Mesenchymal stem cell (in vitro differentiated cells and primary cell): ENCODE measurements at regions not wholly inside any gene's neighbourhood (a gene's known extent, or its start where the extent isn't known, plus 50 kb on each side); places are given as distances from the start of the nearest gene placed in this dataset.
"Not testable (repeated sequence)": the region's sequence is repeated elsewhere in the genome, so short reads cannot be mapped to it uniquely, and the experiment has no call there.

Experiments
- DNase-seq: peaks from one replicate; pipeline ENCODE4 v3.0.0-alpha.2; 2013
- H2AFZ ChIP-seq: one replicate; pipeline ENCODE4 v1.6.1; 2013; ENCODE audit warnings: low read depth, mild to moderate bottlenecking, control low read depth, inconsistent platforms, low read length, moderate library complexity
- H2AK5ac ChIP-seq: 2 replicates; pipeline ENCODE4 v1.6.1; 2013; ENCODE audit warnings: low read length, moderate library complexity, mild to moderate bottlenecking, inconsistent platforms; ENCODE audit not compliant: severe bottlenecking
- H2BK120ac ChIP-seq: one replicate; pipeline ENCODE4 v1.6.1; 2013; ENCODE audit warnings: low read depth, mild to moderate bottlenecking, inconsistent platforms, low read length, moderate library complexity
- H2BK12ac ChIP-seq, 2 experiments: one replicate each; pipeline ENCODE4 v1.6.1; 2013; ENCODE audit warnings: inconsistent platforms in 2 of 2, low read length in 2 of 2, mild to moderate bottlenecking in 2 of 2, moderate library complexity in 2 of 2, control low read depth in 1 of 2
- H2BK15ac ChIP-seq: one replicate; pipeline ENCODE4 v1.6.1; 2013; ENCODE audit warnings: mild to moderate bottlenecking, low read depth, inconsistent platforms; ENCODE audit not compliant: poor library complexity, severe bottlenecking
- H2BK5ac ChIP-seq: 2 replicates; pipeline ENCODE4 v1.6.1; 2013; ENCODE audit warnings: low read depth, mild to moderate bottlenecking, low read length, control low read depth, inconsistent platforms; ENCODE audit not compliant: poor library complexity, severe bottlenecking
- H3K14ac ChIP-seq, 2 experiments: one replicate each; pipeline ENCODE4 v1.6.1; 2013; ENCODE audit warnings: inconsistent platforms in 2 of 2, low read length in 2 of 2, control low read depth in 1 of 2, mild to moderate bottlenecking in 1 of 2, moderate library complexity in 1 of 2
- H3K18ac ChIP-seq, 2 experiments: one replicate each; pipeline ENCODE4 v1.6.1; 2013; ENCODE audit warnings: inconsistent platforms in 2 of 2, low read length in 2 of 2, control low read depth in 1 of 2, low read depth in 1 of 2, mild to moderate bottlenecking in 1 of 2
- H3K23ac ChIP-seq, 2 experiments: one replicate each; pipeline ENCODE4 v1.6.1; 2013; ENCODE audit warnings: inconsistent platforms in 2 of 2, low read length in 2 of 2, mild to moderate bottlenecking in 2 of 2, moderate library complexity in 2 of 2, control low read depth in 1 of 2
- H3K27ac ChIP-seq: 2 replicates; pipeline ENCODE4 v1.5.1; 2013; ENCODE audit warnings: mild to moderate bottlenecking, moderate library complexity, low read length, control low read depth, inconsistent platforms; ENCODE audit not compliant: poor library complexity, severe bottlenecking
- H3K27me3 ChIP-seq, 2 experiments: 2 replicates each; pipeline versions ENCODE4 v1.6.1 to v1.7.0; 2013; ENCODE audit warnings: low read length in 2 of 2, mild to moderate bottlenecking in 2 of 2, moderate library complexity in 2 of 2, control low read depth in 1 of 2, inconsistent platforms in 1 of 2; ENCODE audit not compliant: control insufficient read depth in 1 of 2, insufficient read depth in 1 of 2
- H3K36me3 ChIP-seq, 2 experiments: 2 replicates each; pipeline versions ENCODE4 v1.6.1 to v1.7.0; 2013; ENCODE audit warnings: low read length in 2 of 2, control low read depth in 1 of 2, inconsistent platforms in 1 of 2, low read depth in 1 of 2, mild to moderate bottlenecking in 1 of 2; ENCODE audit not compliant: insufficient read depth in 2 of 2, control insufficient read depth in 1 of 2
- H3K4ac ChIP-seq, 2 experiments: one replicate each; pipeline ENCODE4 v1.6.1; 2013; ENCODE audit warnings: inconsistent platforms in 2 of 2, low read length in 2 of 2, mild to moderate bottlenecking in 2 of 2, moderate library complexity in 2 of 2, control low read depth in 1 of 2, low read depth in 1 of 2
- H3K4me1 ChIP-seq: 2 replicates; pipeline ENCODE4 v1.6.1; 2013; ENCODE audit warnings: low read depth, low read length, control low read depth; ENCODE audit not compliant: control insufficient read depth, insufficient read depth
- H3K4me2 ChIP-seq: 2 replicates; pipeline ENCODE4 v1.6.1; 2013; ENCODE audit warnings: low read length, mild to moderate bottlenecking, inconsistent platforms; ENCODE audit not compliant: poor library complexity, severe bottlenecking
- H3K4me3 ChIP-seq, 2 experiments: 2 replicates each; pipeline versions ENCODE4 v1.5.1 to v1.7.0; 2013; ENCODE audit warnings: low read length in 2 of 2, mild to moderate bottlenecking in 2 of 2, control low read depth in 1 of 2, low read depth in 1 of 2; ENCODE audit not compliant: insufficient read depth in 1 of 2
- H3K79me1 ChIP-seq: replicated peaks from 2 replicates; pipeline ENCODE4 v1.6.1; 2013; ENCODE audit warnings: mild to moderate bottlenecking, control low read depth, low read length, inconsistent platforms; ENCODE audit not compliant: poor library complexity, severe bottlenecking
- H3K9ac ChIP-seq: 2 replicates; pipeline ENCODE4 v1.7.0; 2013; ENCODE audit warnings: mild to moderate bottlenecking, low read length, moderate library complexity
- H3K9me3 ChIP-seq: 2 replicates; pipeline ENCODE4 v1.7.0; 2013; ENCODE audit warnings: mild to moderate bottlenecking, low read length; ENCODE audit not compliant: control insufficient read depth
- H4K8ac ChIP-seq: one replicate; pipeline ENCODE4 v1.6.1; 2013; ENCODE audit warnings: inconsistent platforms, mild to moderate bottlenecking, low read length, moderate library complexity
- H4K91ac ChIP-seq: one replicate; pipeline ENCODE4 v1.6.1; 2013; ENCODE audit warnings: mild to moderate bottlenecking, low read length, inconsistent platforms
- WGBS: methylation state at CpG from one replicate; pipeline ENCODE4 v1.1.7; 2013; ENCODE audit warnings: mixed read lengths; 5-methylcytosine and 5-hydroxymethylcytosine counted together

DNA sequence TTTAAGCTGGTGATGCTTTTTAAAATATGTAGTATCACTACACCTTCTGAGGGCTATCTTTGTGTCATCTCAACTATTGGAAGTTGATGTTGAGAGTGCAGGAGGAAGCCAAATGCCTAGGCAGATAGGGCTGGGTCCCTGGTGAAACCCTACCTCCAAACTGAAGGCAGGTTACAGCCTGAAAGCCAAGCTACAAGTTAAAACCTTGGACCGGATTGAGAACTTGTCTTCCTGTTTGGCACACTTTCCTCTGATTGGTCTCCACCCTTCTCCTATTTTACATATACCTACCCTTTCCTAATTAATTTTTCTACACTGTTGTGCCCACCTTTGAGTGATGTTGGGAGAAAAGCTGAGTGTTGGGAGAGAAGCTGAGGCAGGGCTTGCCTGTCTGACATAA lies 287.8 kb upstream of the CNTN5 start:
- no peak overlapping the region for H2AK5ac ChIP-seq
- no peak overlapping the region for H2AFZ ChIP-seq
- no peak overlapping the region for H4K91ac ChIP-seq
- H3K27ac ChIP-seq = no peak overlapping the region
- H2BK5ac ChIP-seq = no peak overlapping the region
- H3K27me3 ChIP-seq = no peaks in the 10 kb centered on the region
- no peak overlapping the region for H3K23ac ChIP-seq
- WGBS = 86% methylated on average over 1 of the region's 1 CpG
- H3K18ac ChIP-seq = no peak overlapping the region
- no peaks in the 10 kb centered on the region for H3K79me1 ChIP-seq
- no peak overlapping the region for H3K14ac ChIP-seq
- no peak overlapping the region for H2BK15ac ChIP-seq
- H2BK120ac ChIP-seq = no peak overlapping the region
- H4K8ac ChIP-seq = no peak overlapping the region
- H3K4ac ChIP-seq = no peak overlapping the region
- H3K4me1 ChIP-seq = no peaks in the 10 kb centered on the region
- H2BK12ac ChIP-seq = no peak overlapping the region
- DNase-seq = no peak
- H3K9me3 ChIP-seq = peaks cover 10% of the 10 kb centered on the region
- H3K4me3 ChIP-seq = no peak overlapping the region
- no peaks in the 10 kb centered on the region for H3K36me3 ChIP-seq
- H3K4me2 ChIP-seq = no peak overlapping the region
- no peak overlapping the region for H3K9ac ChIP-seq

GRCh38 chr11:98733378-98733777 lies 287.4 kb upstream of the CNTN5 start:
- H3K14ac ChIP-seq, H3K4me3 ChIP-seq, H3K4me1 ChIP-seq, H3K4me2 ChIP-seq, H3K18ac ChIP-seq, H4K8ac ChIP-seq, H2BK12ac ChIP-seq, H3K79me1 ChIP-seq, H2BK15ac ChIP-seq, H2BK5ac ChIP-seq, H3K4ac ChIP-seq, H3K9me3 ChIP-seq, H3K9ac ChIP-seq, H2AK5ac ChIP-seq, H2AFZ ChIP-seq, H3K23ac ChIP-seq, H4K91ac ChIP-seq, H3K36me3 ChIP-seq, H2BK120ac ChIP-seq, H3K27ac ChIP-seq, H3K27me3 ChIP-seq: not testable (repeated sequence)
- 18% methylated on average over 5 of the region's 5 CpGs for whole genome bisulfite sequencing
- DNase-seq = peak; percentile 7

- DNase-seq = no peak
- Histone ChIP-seq H2AFZ (no peak overlapping the region), H4K8ac (no peak overlapping the region), H3K27ac (no peak overlapping the region), H2BK5ac (no peak overlapping the region), H3K4me2 (no peak overlapping the region), H3K18ac (no peak overlapping the region), H3K4me3 (no peak overlapping the region), H3K27me3 (no peaks in the 10 kb centered on the region), H3K9me3 (no peaks in the 10 kb centered on the region), H4K91ac (no peak overlapping the region), H2BK120ac (no peak overlapping the region), H3K23ac (no peak overlapping the region), H3K79me1 (no peaks in the 10 kb centered on the region), H3K4ac (no peak overlapping the region), H3K36me3 (no peaks in the 10 kb centered on the region), H3K9ac (no peak overlapping the region), H3K4me1 (no peaks in the 10 kb centered on the region), H3K14ac (no peak overlapping the region), H2BK15ac (no peak overlapping the region), H2BK12ac (no peak overlapping the region), H2AK5ac (no peak overlapping the region)
Observed at GRCh38 chr11:98734686-98735085, 286.1 kb upstream of the CNTN5 start.

DNA sequence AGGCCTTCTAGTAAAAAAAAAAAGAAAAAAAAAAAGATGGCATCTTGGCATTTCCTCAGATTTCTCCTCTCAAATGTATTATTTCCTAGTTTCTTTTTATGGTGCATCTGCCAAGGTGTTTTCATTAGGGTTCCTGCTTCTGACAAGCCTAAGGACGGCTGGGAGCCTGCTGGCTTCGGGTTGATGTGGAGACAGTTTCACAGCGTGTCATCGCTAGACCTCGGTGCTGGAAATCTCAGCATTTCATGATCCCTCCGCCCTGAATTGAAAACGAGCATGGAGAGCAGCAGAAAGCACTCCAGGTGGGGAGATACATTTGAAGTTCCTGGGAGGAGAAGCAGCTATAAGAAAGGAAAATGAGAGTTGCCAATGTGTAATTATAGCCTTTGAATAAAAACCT lies 283.9 kb upstream of the CNTN5 start:
- Histone ChIP-seq H3K4me2 (no peak overlapping the region), H2AK5ac (no peak overlapping the region), H4K8ac (no peak overlapping the region), H3K14ac (no peak overlapping the region), H3K23ac (no peak overlapping the region), H2BK12ac (no peak overlapping the region), H2BK15ac (no peak overlapping the region), H2BK120ac (no peak overlapping the region), H3K9me3 (no peaks in the 10 kb centered on the region), H3K27ac (no peak overlapping the region), H3K18ac (no peak overlapping the region), H2BK5ac (no peak overlapping the region), H3K27me3 (no peaks in the 10 kb centered on the region), H3K36me3 (no peaks in the 10 kb centered on the region), H2AFZ (no peak overlapping the region), H3K9ac (no peak overlapping the region), H3K4me3 (no peak overlapping the region), H3K4ac (no peak overlapping the region), H3K79me1 (no peaks in the 10 kb centered on the region), H3K4me1 (no peaks in the 10 kb centered on the region), H4K91ac (no peak overlapping the region)
- WGBS = 79% methylated on average over 7 of the region's 7 CpGs
- no peak for DNase-seq
